Calu3 (cell line): ENCODE measurements at regions not wholly inside any gene's neighbourhood (a gene's known extent, or its start where the extent isn't known, plus 50 kb on each side); places are given as distances from the start of the nearest gene placed in this dataset.

Experiments used
- BruUV-seq: library from RNA; stranded (reverse); fragments of 400-500 nt; replicated peaks from 2 replicates; lab custom pipeline; 2021; lab: Mats Ljungman, UMichigan
- CTCF ChIA-PET: fragments of 300-600 bp; sonication (Branson Sonifier 250); formaldehyde crosslinking; loops from one replicate; lab custom pipeline; 2022; ENCODE audit warnings: antibody characterized with exemption; lab: Charles Lee
- DNase-seq: peaks from one replicate; pipeline ENCODE4 v3.0.0; 2022
- H3K27ac Mint-ChIP-seq: one replicate; pipeline ENCODE4 v1.8.0; 2022; ENCODE audit warnings: mixed read lengths; ENCODE audit not compliant: unreplicated experiment
- H3K27me3 Mint-ChIP-seq: one replicate; pipeline ENCODE4 v1.8.0; 2022; ENCODE audit warnings: mixed read lengths; ENCODE audit not compliant: unreplicated experiment
- H3K36me3 Mint-ChIP-seq: one replicate; pipeline ENCODE4 v1.8.0; 2022; ENCODE audit warnings: mild to moderate bottlenecking, moderate library complexity, mixed read lengths; ENCODE audit not compliant: insufficient read depth, unreplicated experiment
- H3K4me1 Mint-ChIP-seq: one replicate; pipeline ENCODE4 v1.8.0; 2022; ENCODE audit warnings: mild to moderate bottlenecking, low read depth, mixed read lengths; ENCODE audit not compliant: unreplicated experiment
- H3K4me3 Mint-ChIP-seq: one replicate; pipeline ENCODE4 v1.8.0; 2022; ENCODE audit warnings: mild to moderate bottlenecking, low read depth, moderate library complexity, mixed read lengths; ENCODE audit not compliant: unreplicated experiment
- H3K9me3 Mint-ChIP-seq: one replicate; pipeline ENCODE4 v1.8.0; 2022; ENCODE audit warnings: low read depth, mixed read lengths; ENCODE audit not compliant: unreplicated experiment
- CTCF ChIP-seq: fragments of 200-600 bp; IDR thresholded peaks from one replicate; pipeline ENCODE4 v1.8.0; 2022; ENCODE audit warnings: antibody characterized with exemption; ENCODE audit not compliant: unreplicated experiment
- intact Hi-C: fragments of 100-400 bp; cut with micrococcal nuclease; formaldehyde crosslinking; loops from one replicate; pipeline ENCODE4 v1.10.0; 2022; ENCODE audit not compliant: unreplicated experiment

- H3K36me3 Mint-ChIP-seq: no peaks in the 10 kb centered on the region
- BruUV-seq: no TSS peak
- no peak for DNase-seq
- H3K9me3 Mint-ChIP-seq: no peaks in the 10 kb centered on the region
- CTCF ChIA-PET: no interaction called here
- no peaks in the 10 kb centered on the region for H3K27me3 Mint-ChIP-seq
- TF ChIP-seq CTCF: no peak
- H3K4me3 Mint-ChIP-seq: no peak overlapping the region
- no peaks in the 10 kb centered on the region for H3K4me1 Mint-ChIP-seq
- intact Hi-C loops: no loop called here
- no peak overlapping the region for H3K27ac Mint-ChIP-seq
Measured at GRCh38 chr14:51507906-51508511, 143.7 kb upstream of the FRMD6 start.

GRCh38 chr14:51511265-51511664, 140.4 kb upstream of the FRMD6 start:
- no peak for DNase-seq
- intact Hi-C loops: no loop called here
- no peaks in the 10 kb centered on the region for H3K4me1 Mint-ChIP-seq
- H3K36me3 Mint-ChIP-seq: no peaks in the 10 kb centered on the region
- no TSS peak for BruUV-seq
- no peak overlapping the region for H3K4me3 Mint-ChIP-seq
- no peaks in the 10 kb centered on the region for H3K9me3 Mint-ChIP-seq
- no peak overlapping the region for H3K27ac Mint-ChIP-seq
- CTCF ChIA-PET: no interaction called here
- TF ChIP-seq CTCF: no peak
- no peaks in the 10 kb centered on the region for H3K27me3 Mint-ChIP-seq

- Mint-ChIP-seq H3K27ac (no peak overlapping the region), H3K4me3 (no peak overlapping the region), H3K9me3 (no peaks in the 10 kb centered on the region), H3K4me1 (no peaks in the 10 kb centered on the region), H3K36me3 (no peaks in the 10 kb centered on the region), H3K27me3 (no peaks in the 10 kb centered on the region)
- no peak for DNase-seq
- no TSS peak for BruUV-seq
- no peak for TF ChIP-seq CTCF
- intact Hi-C loops: no loop called here
- CTCF ChIA-PET: no interaction called here
Measured at GRCh38 chr14:51512316-51512715, 139.4 kb upstream of the FRMD6 start.

- CTCF ChIA-PET: no interaction called here
- TF ChIP-seq CTCF: no peak
Measured at GRCh38 chr14:51513281-51513680, 138.4 kb upstream of the FRMD6 start.

More at GRCh38 chr14:51513281-51513680, 138.4 kb upstream of the FRMD6 start:
- Mint-ChIP-seq H3K9me3 (no peaks in the 10 kb centered on the region), H3K27ac (no peak overlapping the region), H3K4me3 (no peak overlapping the region), H3K4me1 (no peaks in the 10 kb centered on the region), H3K36me3 (no peaks in the 10 kb centered on the region), H3K27me3 (no peaks in the 10 kb centered on the region)
- BruUV-seq: no TSS peak
- no peak for DNase-seq
- intact Hi-C loops: no loop called here
